ENCODE measurements at regions not wholly inside any gene's neighbourhood (a gene's known extent, or its start where the extent isn't known, plus 50 kb on each side); places are given as distances from the start of the nearest gene placed in this dataset.

DNA sequence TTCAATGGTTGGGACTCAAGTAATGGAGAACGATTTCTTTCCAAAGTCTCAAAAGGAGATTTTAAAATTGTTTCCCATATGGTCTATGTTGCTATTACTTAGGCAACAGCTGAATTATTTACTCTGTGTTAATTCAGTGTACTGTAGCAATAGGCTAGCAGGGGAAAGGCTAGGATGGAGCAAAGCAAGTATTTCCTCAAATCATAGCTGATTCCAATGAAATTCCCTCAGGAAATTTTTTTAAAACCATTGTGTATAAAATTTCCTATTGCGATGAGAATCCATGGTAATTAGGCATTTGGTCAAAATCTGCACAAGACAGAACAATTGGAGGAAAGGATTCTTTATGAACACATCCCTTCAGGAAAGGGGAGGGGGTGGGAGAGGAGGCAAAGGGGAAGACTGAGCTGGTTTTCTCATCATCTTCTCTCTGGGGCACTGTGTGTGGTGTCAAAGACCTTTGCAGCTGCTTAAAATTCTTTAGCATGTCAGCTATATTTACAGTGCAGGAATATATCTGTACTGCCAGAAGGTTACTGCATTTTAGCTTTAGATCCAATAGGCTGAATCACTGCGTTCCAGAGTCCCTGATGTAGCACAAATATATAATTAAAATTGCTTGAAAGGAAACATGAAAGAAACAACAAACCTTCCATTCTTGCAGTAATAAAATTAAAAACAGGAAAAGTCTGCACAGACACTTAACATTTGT lies 95.3 kb downstream of the ZNF608 start:
- no peak overlapping the region for H3K14ac ChIP-seq (ENCODE audit: insufficient read length)
- peaks cover 4 to 79% of the 10 kb centered on the region in 2 experiments; a peak in 3 of 4 replicates for H3K79me2 ChIP-seq (ENCODE audit: control insufficient read depth in 1 of 2, insufficient read depth in 2 of 2, low read length in 2 of 2)
- no peak overlapping the region for H2AFZ ChIP-seq (ENCODE audit: low read length)
- no peak overlapping the region for H3K27ac ChIP-seq (ENCODE audit: low read depth, low read length)
- peaks cover 3 to 17% (median 7%) of the 10 kb centered on the region in 4 experiments; a peak in 6 of 7 replicates for H3K4me1 ChIP-seq (replicated peaks in 1 of 4; ENCODE audit: control insufficient read depth in 3 of 4, insufficient read depth in 4 of 4, low read length in 3 of 4)
- no peak overlapping the region for H2BK20ac ChIP-seq (ENCODE audit: low read length)
- no peak overlapping the region for H2AK5ac ChIP-seq (ENCODE audit: low read depth, low read length)
- H3K27me3 ChIP-seq (replicated peaks in 1 of 4; ENCODE audit: control insufficient read depth in 3 of 4, extremely low read depth in 1 of 4, insufficient read depth in 3 of 4, low read length in 3 of 4) = no peaks in the 10 kb centered on the region
- H2BK15ac ChIP-seq (ENCODE audit: low read length) = no peak overlapping the region
- H3K18ac ChIP-seq (ENCODE audit: extremely low read depth, low read length) = peak overlapping the region; percentile 26; the same call in 1 of the 2 replicates
- H3K23ac ChIP-seq (ENCODE audit: insufficient read length) = no peak overlapping the region
- H4K8ac ChIP-seq (ENCODE audit: extremely low read depth, insufficient read depth, low read length) = no peak overlapping the region
- ChIA-PET CTCF (ENCODE audit: partially characterized antibody) (interaction anchor here (0.5 to 0.9 kb wide), 3 partner anchors 9 to 358 kb away, joined by 3 to 4 read pairs (median 3); no protein-coding TSS in a partner anchor), POLR2A (ENCODE audit: partially characterized antibody) (interaction anchor here (0.9 to 2.0 kb wide), 4 partner anchors 8 to 16 kb away, joined by 3 to 9 read pairs (median 5); no protein-coding TSS in a partner anchor)
- no peak overlapping the region; the same call in 1 of the 2 replicates for H2BK5ac ChIP-seq (ENCODE audit: low read depth, low read length)
- peaks cover 7 to 24% (median 20%) of the 10 kb centered on the region in 4 experiments; a peak in 7 of 8 replicates for H3K36me3 ChIP-seq (ENCODE audit: control insufficient read depth in 2 of 4, insufficient read depth in 4 of 4, low read length in 3 of 4)
- no peak overlapping the region for H4K5ac ChIP-seq (ENCODE audit: insufficient read length, low read depth, low read length)
- H3K4me2 ChIP-seq (ENCODE audit: insufficient read depth in 1 of 2, low read depth in 2 of 2, low read length in 2 of 2) = peak overlapping the region; percentile 56 to 87
- H3K79me1 ChIP-seq (ENCODE audit: low read depth, low read length) = peaks cover 8% of the 10 kb centered on the region; the same call in 1 of the 2 replicates
- H3K9me3 ChIP-seq (ENCODE audit: insufficient read depth in 2 of 2, low read depth in 1 of 2, low read length in 1 of 2) = no peaks in the 10 kb centered on the region
- no peak overlapping the region for H2BK120ac ChIP-seq (replicated peaks; ENCODE audit: low read depth, low read length)
- whole genome bisulfite sequencing, 2 experiments (ENCODE audit: extremely low coverage in 1 of 2, insufficient coverage in 1 of 2, insufficient read length in 1 of 2, insufficient replicate concordance in 2 of 2, low coverage in 1 of 2, low lambda C conversion rate in 2 of 2, missing lambda C conversion rate in 1 of 2) = 48% methylated on average over 3 of the region's 3 CpGs; no CpG with 5 or more reads in 1 of the 2 experiments
- H3K9ac ChIP-seq (replicated peaks in 1 of 4; ENCODE audit: extremely low read depth in 1 of 4, low read depth in 3 of 4, low read length in 3 of 4) = no peak overlapping the region
- no peak overlapping the region for H4K91ac ChIP-seq (replicated peaks; ENCODE audit: insufficient read length, low read length)
- H2BK12ac ChIP-seq (ENCODE audit: low read depth, low read length) = no peak overlapping the region
- FAIRE-seq (no peak), DNase-seq (ENCODE audit: low read depth in 1 of 2, low spot score in 2 of 2) (peak in 1 of 2 experiments; percentile 24)
- no peak overlapping the region for H3K56ac ChIP-seq (replicated peaks; ENCODE audit: insufficient read length, low read depth, low read length)
- peak overlapping the region in 1 of 4 experiments; percentile 56; a peak in 2 of 8 replicates for H3K4me3 ChIP-seq (ENCODE audit: extremely low read depth in 1 of 4, insufficient read depth in 2 of 4, low read depth in 3 of 4, low read length in 4 of 4)
- H3K23me2 ChIP-seq (ENCODE audit: low read depth, low read length) = peaks cover 2% of the 10 kb centered on the region; the same call in 1 of the 2 replicates
- H3K4ac ChIP-seq (replicated peaks; ENCODE audit: insufficient read length, low read depth, low read length) = no peak overlapping the region
- H4K20me1 ChIP-seq (replicated peaks in 1 of 2; ENCODE audit: control insufficient read depth in 1 of 2, insufficient read depth in 2 of 2, low read length in 2 of 2) = peaks cover 0 to 3% of the 10 kb centered on the region in 2 experiments
- no peak for TF ChIP-seq POLR2A (IDR thresholded peaks at IDR 0.05; ENCODE audit: control extremely low read depth in 1 of 2, low read depth in 2 of 2, low read length in 2 of 2)
- TF ChIP-seq YY1 (IDR thresholded peaks at IDR 0.05; ENCODE audit: low read depth, low read length) = no peak
- no peak for TF ChIP-seq SIN3A (conservative IDR thresholded peaks at IDR 0.05 in 1 of 2, IDR thresholded peaks at IDR 0.05 in 1 of 2; ENCODE audit: low read depth in 1 of 2, low read length in 2 of 2)
- TF ChIP-seq TCF12 (IDR thresholded peaks at IDR 0.05; ENCODE audit: low read depth, low read length) = no peak
- TF ChIP-seq, protein P1, sequence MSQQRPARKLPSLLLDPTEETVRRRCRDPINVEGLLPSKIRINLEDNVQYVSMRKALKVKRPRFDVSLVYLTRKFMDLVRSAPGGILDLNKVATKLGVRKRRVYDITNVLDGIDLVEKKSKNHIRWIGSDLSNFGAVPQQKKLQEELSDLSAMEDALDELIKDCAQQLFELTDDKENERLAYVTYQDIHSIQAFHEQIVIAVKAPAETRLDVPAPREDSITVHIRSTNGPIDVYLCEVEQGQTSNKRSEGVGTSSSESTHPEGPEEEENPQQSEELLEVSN (IDR thresholded peaks at IDR 0.05) = no peak
- TF ChIP-seq POU5F1 (IDR thresholded peaks at IDR 0.05; ENCODE audit: low read depth, low read length) = no peak
- no peak for TF ChIP-seq MAFK (IDR thresholded peaks at IDR 0.05; ENCODE audit: low read depth, low read length)
- TF ChIP-seq EZH2 (IDR thresholded peaks at IDR 0.05; ENCODE audit: low read depth, low read length, severe bottlenecking) = no peak
- TF ChIP-seq JUND (IDR thresholded peaks at IDR 0.05; ENCODE audit: low read length) = no peak
- TF ChIP-seq, protein P2, sequence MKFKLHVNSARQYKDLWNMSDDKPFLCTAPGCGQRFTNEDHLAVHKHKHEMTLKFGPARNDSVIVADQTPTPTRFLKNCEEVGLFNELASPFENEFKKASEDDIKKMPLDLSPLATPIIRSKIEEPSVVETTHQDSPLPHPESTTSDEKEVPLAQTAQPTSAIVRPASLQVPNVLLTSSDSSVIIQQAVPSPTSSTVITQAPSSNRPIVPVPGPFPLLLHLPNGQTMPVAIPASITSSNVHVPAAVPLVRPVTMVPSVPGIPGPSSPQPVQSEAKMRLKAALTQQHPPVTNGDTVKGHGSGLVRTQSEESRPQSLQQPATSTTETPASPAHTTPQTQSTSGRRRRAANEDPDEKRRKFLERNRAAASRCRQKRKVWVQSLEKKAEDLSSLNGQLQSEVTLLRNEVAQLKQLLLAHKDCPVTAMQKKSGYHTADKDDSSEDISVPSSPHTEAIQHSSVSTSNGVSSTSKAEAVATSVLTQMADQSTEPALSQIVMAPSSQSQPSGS (IDR thresholded peaks at IDR 0.05; ENCODE audit: low read length) = no peak

Data from H1 (cell line).